ENCODE measurements at regions not wholly inside any gene's neighbourhood (a gene's known extent, or its start where the extent isn't known, plus 50 kb on each side); places are given as distances from the start of the nearest gene placed in this dataset.
"Not testable (repeated sequence)": the region's sequence is repeated elsewhere in the genome, so short reads cannot be mapped to it uniquely, and the experiment has no call there.

DNA sequence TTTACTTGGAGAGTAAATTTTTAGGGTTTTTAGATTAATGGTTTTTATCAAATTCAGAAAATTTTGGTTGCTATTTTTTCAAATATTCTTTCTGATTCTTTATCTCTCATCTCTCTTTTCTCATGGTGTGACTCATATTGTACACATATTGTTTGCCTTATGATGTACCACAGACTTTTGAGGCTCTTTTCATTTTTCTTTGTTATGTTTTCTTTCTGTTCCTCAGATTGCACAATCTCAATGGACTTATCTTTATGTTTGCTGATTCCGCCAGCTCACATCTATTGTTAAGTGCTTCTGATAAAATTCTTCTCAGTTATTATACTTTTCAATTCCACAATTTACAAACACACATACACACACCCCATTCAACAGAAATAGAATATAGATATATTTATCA lies 168.2 kb upstream of the IGFBP3 start:
- H2AFZ ChIP-seq (ENCODE audit: low read depth), result no peak overlapping the region
- no peak for TF ChIP-seq CTCF (conservative IDR thresholded peaks at IDR 0.05; ENCODE audit: low read depth, low read length)

DNA sequence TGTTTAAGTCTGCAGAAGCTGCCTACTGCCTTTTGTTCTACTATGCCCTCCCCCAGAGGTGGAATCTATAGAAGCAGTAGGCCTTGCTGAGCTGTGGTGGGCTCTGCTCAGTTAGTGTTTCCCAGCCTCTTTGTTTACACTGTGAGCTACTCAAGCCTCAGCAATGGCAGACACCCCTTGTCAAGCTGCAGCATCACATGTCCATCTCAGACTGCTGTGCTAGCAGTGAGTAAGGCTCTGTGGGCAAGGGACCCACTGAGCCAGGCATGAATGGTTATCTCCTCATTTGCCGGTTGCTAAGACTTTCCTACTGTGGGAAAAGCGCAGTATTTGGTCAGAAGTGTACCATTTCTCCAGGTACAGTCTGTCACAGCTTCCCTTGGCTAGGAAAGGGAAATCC lies 167.4 kb upstream of the IGFBP3 start:
- H3K4me3 ChIP-seq (IDR thresholded peaks at IDR 0.05; ENCODE audit: insufficient read depth, low read depth, low read length); H3K36me3 ChIP-seq (ENCODE audit: insufficient read depth); H3K79me2 ChIP-seq (ENCODE audit: insufficient read depth, low read depth); H3K4me2 ChIP-seq; H3K27ac ChIP-seq; H3K4me1 ChIP-seq (ENCODE audit: low read depth, poor library complexity, severe bottlenecking); H3K27me3 ChIP-seq (ENCODE audit: insufficient read depth, low read depth); H2AFZ ChIP-seq (ENCODE audit: low read depth); H4K20me1 ChIP-seq (ENCODE audit: insufficient read depth); H3K9ac ChIP-seq: not testable (repeated sequence)

More for the DNA sequence above, 168.2 kb upstream of the IGFBP3 start:
- no peak overlapping the region for H3K27ac ChIP-seq
- no peaks in the 10 kb centered on the region for H3K79me2 ChIP-seq (ENCODE audit: insufficient read depth, low read depth)
- H3K4me3 ChIP-seq (IDR thresholded peaks at IDR 0.05; ENCODE audit: insufficient read depth, low read depth, low read length), result no peak overlapping the region
- H4K20me1 ChIP-seq (ENCODE audit: insufficient read depth), result no peaks in the 10 kb centered on the region
- no peak overlapping the region for H3K9ac ChIP-seq
- no peaks in the 10 kb centered on the region for H3K36me3 ChIP-seq (ENCODE audit: insufficient read depth)
- H3K4me2 ChIP-seq, result no peak overlapping the region
- no peaks in the 10 kb centered on the region for H3K27me3 ChIP-seq (ENCODE audit: insufficient read depth, low read depth)
- H3K4me1 ChIP-seq (ENCODE audit: low read depth, poor library complexity, severe bottlenecking), result no peaks in the 10 kb centered on the region

- Histone ChIP-seq H2AFZ (ENCODE audit: low read depth) (no peak overlapping the region), H3K27ac (no peak overlapping the region)
Measured at GRCh38 chr7:46080595-46081159, 159.6 kb upstream of the IGFBP3 start.

DNA sequence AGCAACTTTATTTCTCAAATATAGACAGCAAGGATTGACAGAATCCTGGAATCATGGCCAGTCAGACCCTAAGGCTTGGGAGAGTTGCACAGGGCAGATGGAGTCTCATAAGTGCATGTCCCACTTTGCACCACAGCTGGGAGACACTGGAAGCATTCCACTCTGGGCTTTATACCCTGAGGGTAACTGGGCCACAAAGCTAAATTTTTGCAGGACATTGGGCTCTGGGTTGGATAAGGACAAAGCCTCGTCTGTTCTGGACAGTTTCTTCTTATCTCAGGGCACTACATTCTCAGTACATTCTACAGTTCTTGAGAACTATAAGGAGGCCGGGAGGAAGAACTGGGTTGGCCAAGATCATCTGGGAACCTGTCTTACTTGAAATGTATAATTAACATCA lies 158.3 kb upstream of the IGFBP3 start:
- Histone ChIP-seq H3K4me2 (no peak overlapping the region), H3K27me3 (ENCODE audit: insufficient read depth, low read depth) (no peaks in the 10 kb centered on the region), H3K79me2 (ENCODE audit: insufficient read depth, low read depth) (no peaks in the 10 kb centered on the region), H3K9ac (no peak overlapping the region), H3K4me3 (IDR thresholded peaks at IDR 0.05; ENCODE audit: insufficient read depth, low read depth, low read length) (no peak overlapping the region), H4K20me1 (ENCODE audit: insufficient read depth) (no peaks in the 10 kb centered on the region), H3K27ac (no peak overlapping the region), H3K4me1 (ENCODE audit: low read depth, poor library complexity, severe bottlenecking) (no peaks in the 10 kb centered on the region), H3K36me3 (ENCODE audit: insufficient read depth) (no peaks in the 10 kb centered on the region), H2AFZ (ENCODE audit: low read depth) (no peak overlapping the region)
- TF ChIP-seq CTCF (conservative IDR thresholded peaks at IDR 0.05; ENCODE audit: low read depth, low read length), result no peak

More at GRCh38 chr7:46080595-46081159, 159.6 kb upstream of the IGFBP3 start:
- H4K20me1 ChIP-seq (ENCODE audit: insufficient read depth), result no peaks in the 10 kb centered on the region
- no peak overlapping the region for H3K9ac ChIP-seq
- no peak for TF ChIP-seq CTCF (conservative IDR thresholded peaks at IDR 0.05; ENCODE audit: low read depth, low read length)
- no peaks in the 10 kb centered on the region for H3K79me2 ChIP-seq (ENCODE audit: insufficient read depth, low read depth)
- no peak overlapping the region for H3K4me2 ChIP-seq
- no peak overlapping the region for H3K4me3 ChIP-seq (IDR thresholded peaks at IDR 0.05; ENCODE audit: insufficient read depth, low read depth, low read length)
- H3K27me3 ChIP-seq (ENCODE audit: insufficient read depth, low read depth), result no peaks in the 10 kb centered on the region
- H3K4me1 ChIP-seq (ENCODE audit: low read depth, poor library complexity, severe bottlenecking), result no peaks in the 10 kb centered on the region
- no peaks in the 10 kb centered on the region for H3K36me3 ChIP-seq (ENCODE audit: insufficient read depth)

DNA sequence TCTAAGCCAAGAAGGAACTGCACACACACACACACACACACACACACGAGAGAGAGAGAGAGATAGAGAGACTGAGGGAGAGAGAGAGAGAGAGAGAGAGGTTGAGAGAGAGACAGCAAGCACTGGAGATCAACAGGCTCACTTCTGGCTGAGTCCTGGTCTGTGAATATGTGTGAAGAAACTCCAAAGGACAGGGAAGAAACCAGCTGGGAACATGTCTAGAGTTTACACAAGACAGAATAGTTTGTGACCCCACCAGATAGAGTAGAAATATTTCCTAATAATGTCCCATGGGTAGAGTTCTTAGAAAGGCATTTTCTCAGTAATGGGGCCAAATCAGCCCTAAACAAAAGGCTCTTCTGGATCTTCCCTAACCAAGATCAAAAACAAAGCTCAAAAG lies 155.5 kb upstream of the IGFBP3 start:
- no peak overlapping the region for H3K27ac ChIP-seq

More for the DNA sequence above, 155.5 kb upstream of the IGFBP3 start:
- Histone ChIP-seq H2AFZ (ENCODE audit: low read depth) (no peak overlapping the region), H3K79me2 (ENCODE audit: insufficient read depth, low read depth) (no peaks in the 10 kb centered on the region), H3K4me3 (IDR thresholded peaks at IDR 0.05; ENCODE audit: insufficient read depth, low read depth, low read length) (no peak overlapping the region), H3K4me1 (ENCODE audit: low read depth, poor library complexity, severe bottlenecking) (peaks cover 14% of the 10 kb centered on the region), H3K36me3 (ENCODE audit: insufficient read depth) (no peaks in the 10 kb centered on the region), H3K4me2 (no peak overlapping the region), H3K27me3 (ENCODE audit: insufficient read depth, low read depth) (no peaks in the 10 kb centered on the region), H4K20me1 (ENCODE audit: insufficient read depth) (no peaks in the 10 kb centered on the region), H3K9ac (no peak overlapping the region)
- TF ChIP-seq CTCF (conservative IDR thresholded peaks at IDR 0.05; ENCODE audit: low read depth, low read length), result no peak
